HG03103 (cell line): ENCODE measurements at regions not wholly inside any gene's neighbourhood (a gene's known extent, or its start where the extent isn't known, plus 50 kb on each side); places are given as distances from the start of the nearest gene placed in this dataset.

Source experiments
- ATAC-seq: cut with Tn5 transposase; IDR thresholded peaks from one replicate; pipeline ENCODE4 v1.9.1; 2021; ENCODE audit warnings: low read depth; ENCODE audit not compliant: unreplicated experiment

- no peak for ATAC-seq
Observed at GRCh38 chr3:182241766-182242488, 530.2 kb downstream of the SOX2 start.

GRCh38 chr3:182242489-182242942 lies 530.8 kb downstream of the SOX2 start:
- ATAC-seq, result no peak

- ATAC-seq, result no peak
Observed at GRCh38 chr3:182243625-182244024, 531.9 kb downstream of the SOX2 start.

GRCh38 chr3:182244222-182244971 lies 532.7 kb downstream of the SOX2 start:
- no peak for ATAC-seq

GRCh38 chr3:182245059-182245458 lies 533.3 kb downstream of the SOX2 start:
- no peak for ATAC-seq

GRCh38 chr3:182246870-182247269 lies 535.1 kb downstream of the SOX2 start:
- ATAC-seq, result no peak

GRCh38 chr3:182248349-182248880 lies 536.7 kb downstream of the SOX2 start:
- no peak for ATAC-seq

GRCh38 chr3:182252802-182253201 lies 540.5 kb upstream of the ATP11B start:
- no peak for ATAC-seq

- ATAC-seq, result no peak
Observed at GRCh38 chr3:182255158-182255557, 538.1 kb upstream of the ATP11B start.

GRCh38 chr3:182257361-182257760 lies 535.9 kb upstream of the ATP11B start:
- ATAC-seq, result no peak

- no peak for ATAC-seq
Observed at GRCh38 chr3:182258538-182259177, 534.6 kb upstream of the ATP11B start.

- no peak for ATAC-seq
Observed at GRCh38 chr3:182259579-182259978, 533.7 kb upstream of the ATP11B start.

GRCh38 chr3:182261041-182261440 lies 532.3 kb upstream of the ATP11B start:
- no peak for ATAC-seq

GRCh38 chr3:182268711-182269110 lies 524.6 kb upstream of the ATP11B start:
- no peak for ATAC-seq

GRCh38 chr3:182276512-182276911 lies 516.8 kb upstream of the ATP11B start:
- ATAC-seq, result no peak

GRCh38 chr3:182284793-182285192 lies 508.5 kb upstream of the ATP11B start:
- ATAC-seq, result no peak

- no peak for ATAC-seq
Observed at GRCh38 chr3:182292591-182292990, 500.7 kb upstream of the ATP11B start.

GRCh38 chr3:182294256-182294655 lies 499.0 kb upstream of the ATP11B start:
- no peak for ATAC-seq

- no peak for ATAC-seq
Observed at GRCh38 chr3:182294696-182295095, 498.6 kb upstream of the ATP11B start.

GRCh38 chr3:182300266-182300665 lies 493.0 kb upstream of the ATP11B start:
- no peak for ATAC-seq

- ATAC-seq, result no peak
Observed at GRCh38 chr3:182303169-182303568, 490.1 kb upstream of the ATP11B start.
